GM18870 (cell line): ENCODE measurements at regions not wholly inside any gene's neighbourhood (a gene's known extent, or its start where the extent isn't known, plus 50 kb on each side); places are given as distances from the start of the nearest gene placed in this dataset.

ENCODE experiments used
- ATAC-seq: cut with Tn5 transposase; IDR thresholded peaks from one replicate; pipeline ENCODE4 v1.9.1; 2021; ENCODE audit warnings: moderate library complexity; ENCODE audit not compliant: unreplicated experiment

DNA sequence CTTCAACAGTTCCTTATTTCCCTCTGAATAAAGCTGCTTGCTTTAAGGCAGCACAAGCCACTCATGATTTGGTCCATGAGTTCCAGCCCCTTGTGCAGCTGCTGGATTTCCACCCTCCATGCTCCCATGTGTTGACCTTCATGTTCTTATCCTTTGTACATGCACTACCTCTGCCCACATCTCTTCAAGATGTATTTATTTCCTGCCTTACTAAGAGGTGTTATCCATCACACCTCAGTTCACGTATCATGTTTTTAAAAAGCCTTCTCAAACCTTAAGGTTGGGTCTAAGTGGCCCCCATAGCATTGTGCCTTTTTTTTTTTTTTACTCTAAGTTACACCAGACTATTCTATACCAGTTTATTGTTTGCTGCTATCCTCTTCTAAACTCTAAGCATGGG, 107.7 kb downstream of the SIPA1L2 start:
- no peak for ATAC-seq

DNA sequence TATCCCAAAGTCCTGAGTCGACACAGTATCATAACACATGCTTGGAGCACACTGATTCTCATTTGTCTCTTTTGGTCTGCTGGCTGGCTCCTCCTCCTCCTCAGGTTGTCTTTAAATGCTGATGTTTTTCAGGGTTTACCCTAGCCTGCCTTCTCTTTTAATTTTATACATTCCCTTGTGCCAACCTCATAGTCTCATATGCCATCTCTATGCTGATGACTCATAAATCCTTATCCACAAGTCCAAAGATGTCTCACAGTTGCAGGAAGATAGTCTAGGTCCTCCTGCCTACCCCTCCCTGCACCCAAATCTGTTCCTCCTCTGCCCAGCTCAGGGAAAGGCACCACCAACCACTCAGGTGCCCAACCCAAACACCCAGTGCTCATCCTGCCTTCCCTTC, 108.3 kb downstream of the SIPA1L2 start:
- ATAC-seq, result no peak

DNA sequence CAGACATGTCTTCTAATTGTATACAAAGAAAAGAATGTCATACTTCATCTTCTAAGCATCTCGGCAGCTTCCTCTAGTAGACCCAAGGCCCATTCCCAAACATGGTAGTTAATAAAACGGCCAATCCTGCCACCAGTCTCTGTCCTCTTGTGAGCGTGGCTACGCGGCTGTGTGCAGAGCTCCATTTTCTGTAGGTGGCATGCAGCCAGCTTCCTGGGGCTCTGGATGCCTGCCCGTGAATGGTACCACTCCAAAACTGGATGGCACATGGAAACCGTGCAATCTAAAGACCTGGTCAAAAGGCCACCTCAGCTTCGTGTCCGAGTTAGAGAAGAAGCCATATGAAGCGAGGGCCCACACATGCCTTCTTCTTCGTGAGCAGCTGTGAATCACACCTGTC, 110.7 kb downstream of the SIPA1L2 start:
- no peak for ATAC-seq

- no peak for ATAC-seq
Observed at GRCh38 chr1:232518349-232518748, 111.6 kb downstream of the SIPA1L2 start.

DNA sequence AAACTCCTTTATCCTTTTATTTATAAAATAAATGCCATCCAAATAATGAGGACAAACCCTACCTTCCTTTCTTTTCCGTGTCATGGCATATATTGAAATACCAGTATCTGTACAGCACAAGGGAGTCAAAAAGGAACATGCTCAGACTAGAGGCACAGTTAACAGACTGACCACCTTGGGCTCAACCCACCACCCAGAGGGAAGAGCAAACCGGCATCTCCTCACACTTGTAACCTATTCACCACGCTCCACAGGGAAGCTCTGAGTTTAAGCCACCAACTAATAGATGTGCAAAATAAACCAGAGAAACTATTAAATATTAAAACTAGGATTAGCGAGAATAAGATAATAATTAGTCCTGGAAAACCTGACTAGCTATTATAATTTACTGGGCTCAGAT, 112.7 kb downstream of the SIPA1L2 start:
- ATAC-seq, result no peak

- no peak for ATAC-seq
Observed at GRCh38 chr1:232515706-232516105, 114.2 kb downstream of the SIPA1L2 start.

GRCh38 chr1:232512712-232513111, 117.2 kb downstream of the SIPA1L2 start:
- no peak for ATAC-seq

DNA sequence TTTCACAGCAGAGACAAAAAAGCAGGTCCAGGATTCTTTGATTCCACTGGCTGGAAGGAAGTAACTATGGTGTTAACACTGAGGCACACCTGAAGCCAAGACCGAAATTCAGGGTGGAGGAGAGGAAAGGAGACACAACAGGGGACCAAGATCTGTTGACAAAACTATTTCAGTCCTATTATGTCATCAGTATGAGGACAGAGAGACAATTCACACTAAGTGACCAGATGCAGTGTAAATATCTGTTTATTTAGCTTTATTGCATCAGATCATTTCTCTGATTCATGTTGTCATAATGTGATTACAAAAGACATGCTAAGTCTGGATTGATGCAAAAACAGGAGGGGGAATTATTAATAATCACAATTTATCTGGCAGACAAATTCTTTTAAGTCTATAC, 118.8 kb downstream of the SIPA1L2 start:
- ATAC-seq, result no peak

- no peak for ATAC-seq
Observed at GRCh38 chr1:232510367-232511110, 119.4 kb downstream of the SIPA1L2 start.

DNA sequence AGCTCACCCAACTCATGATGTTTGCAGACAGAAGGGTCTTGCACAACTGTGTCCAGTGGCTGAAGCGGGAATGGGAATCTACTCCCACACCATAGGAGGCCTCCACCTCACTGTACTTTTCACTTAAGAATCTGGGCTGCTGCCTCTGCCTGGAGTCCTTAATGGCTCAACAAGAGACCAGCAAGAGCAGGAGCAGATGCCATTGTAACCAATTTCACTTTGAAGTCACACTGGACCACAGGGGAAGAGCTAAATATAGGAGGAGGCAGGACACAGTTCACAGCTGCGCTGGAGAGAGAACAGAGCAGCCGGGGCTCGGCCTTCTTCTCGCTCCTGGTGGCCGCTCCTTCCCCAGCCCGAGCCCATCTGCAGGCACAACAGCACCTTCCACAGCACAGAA, 120.4 kb downstream of the SIPA1L2 start:
- ATAC-seq, result no peak

DNA sequence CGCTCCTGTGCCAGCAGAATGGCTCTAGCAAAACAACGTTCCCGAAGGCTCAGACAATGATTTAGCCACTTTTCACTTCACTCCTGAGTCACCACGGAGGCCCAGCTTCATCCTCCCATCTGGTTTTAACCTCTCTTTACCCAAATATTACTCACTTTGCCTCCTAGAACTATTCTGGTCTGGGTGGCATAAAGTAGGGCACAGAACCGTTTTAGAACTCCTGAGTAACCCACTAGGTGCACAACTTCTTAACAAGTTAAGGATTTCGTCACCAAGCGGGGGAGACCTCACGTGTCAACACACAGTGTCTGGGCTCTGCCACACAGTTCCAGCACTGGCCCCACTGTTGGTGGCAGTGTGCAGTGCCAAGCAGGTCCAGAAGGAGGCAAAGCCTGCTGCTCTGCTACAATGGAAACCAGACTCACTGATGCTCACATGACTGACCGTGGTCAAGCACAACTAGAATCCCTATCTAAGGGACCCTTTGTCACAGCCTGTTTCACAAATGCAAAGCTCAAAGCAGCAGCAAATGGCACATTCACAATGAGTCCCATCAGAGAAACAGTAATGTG, 121.7 kb downstream of the SIPA1L2 start:
- ATAC-seq, result no peak

GRCh38 chr1:232507571-232507970, 122.4 kb downstream of the SIPA1L2 start:
- no peak for ATAC-seq

DNA sequence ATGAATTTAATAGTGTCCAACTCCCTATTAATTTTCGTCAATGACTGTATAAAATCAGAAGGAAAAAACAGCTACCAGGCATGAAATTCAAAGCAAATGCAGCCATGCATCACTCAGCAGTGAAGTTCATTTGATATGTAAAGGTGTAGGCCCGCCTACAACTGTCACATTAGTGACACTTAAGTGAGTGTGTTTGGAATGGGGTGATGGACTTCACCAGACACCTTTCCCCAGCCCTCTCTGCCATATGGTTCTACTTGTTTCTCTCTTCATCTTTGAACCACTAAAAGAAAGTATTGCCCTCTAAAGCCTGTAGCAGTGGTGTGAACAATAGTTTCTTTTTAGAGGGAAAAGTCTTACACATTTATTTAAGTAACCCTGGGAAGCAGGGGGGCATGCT, 124.0 kb downstream of the SIPA1L2 start:
- ATAC-seq, result no peak

DNA sequence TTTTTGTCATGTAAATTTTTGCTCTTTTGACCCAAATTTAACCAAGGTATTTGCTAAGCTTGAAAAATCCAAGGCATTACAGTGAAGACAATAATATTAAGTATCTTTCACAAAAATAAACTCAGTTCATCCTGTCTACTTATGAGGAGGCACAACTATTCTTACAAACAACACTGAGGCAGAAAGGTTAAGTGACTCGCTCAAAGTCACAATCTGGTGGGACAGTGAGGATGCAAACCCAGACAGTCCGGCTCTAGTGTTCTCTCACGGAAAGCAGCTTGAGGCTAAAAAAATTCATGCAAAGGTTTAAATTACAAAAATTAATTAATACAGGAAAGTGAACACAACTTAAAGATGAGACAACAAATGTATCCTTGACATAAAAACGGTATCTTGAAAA, 125.3 kb downstream of the SIPA1L2 start:
- ATAC-seq, result no peak

- no peak for ATAC-seq
Observed at GRCh38 chr1:232503497-232503896, 126.4 kb downstream of the SIPA1L2 start.

GRCh38 chr1:232501854-232502253, 128.1 kb downstream of the SIPA1L2 start:
- ATAC-seq, result no peak

GRCh38 chr1:232499188-232499587, 130.7 kb downstream of the SIPA1L2 start:
- no peak for ATAC-seq

- no peak for ATAC-seq
Observed at GRCh38 chr1:232493869-232494268, 136.1 kb downstream of the SIPA1L2 start.

DNA sequence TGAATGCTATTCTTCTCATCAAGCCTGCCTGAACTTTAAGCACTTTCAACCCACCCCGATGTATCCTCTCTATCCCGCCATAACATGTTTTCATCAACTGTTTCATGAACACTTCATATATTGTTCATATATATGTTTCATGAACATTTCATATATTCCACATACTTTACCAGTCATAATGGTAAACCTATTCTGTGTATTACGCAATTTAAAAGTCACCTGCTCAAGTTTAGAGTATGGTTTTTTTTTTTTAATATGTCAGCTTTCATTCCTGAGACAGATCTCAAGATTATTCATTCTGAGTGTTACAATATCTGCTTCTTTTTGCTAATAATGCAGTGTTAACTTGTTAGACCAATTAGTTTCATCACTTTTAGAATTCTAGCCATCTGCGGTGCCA, 140.7 kb downstream of the SIPA1L2 start:
- ATAC-seq, result no peak

DNA sequence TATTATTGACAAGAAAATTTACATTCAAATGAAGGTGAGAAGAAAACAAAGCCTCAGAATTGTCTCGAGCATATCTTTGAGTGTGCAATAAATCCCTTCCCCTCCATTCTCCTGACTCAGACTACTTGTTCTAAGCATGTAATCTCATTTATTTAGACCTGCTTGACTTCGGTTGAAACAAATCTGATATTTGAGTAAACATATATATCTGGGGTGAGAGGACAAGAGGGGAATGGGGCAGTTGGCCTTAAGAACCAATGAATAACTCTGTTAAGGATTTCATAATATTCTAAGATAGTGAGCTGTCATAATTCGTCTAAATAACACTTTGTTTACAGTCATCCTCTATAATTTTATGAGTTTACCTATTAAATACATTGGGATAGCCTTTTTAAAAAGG, 142.7 kb downstream of the SIPA1L2 start:
- ATAC-seq, result no peak

GRCh38 chr1:232486454-232487207, 143.3 kb downstream of the SIPA1L2 start:
- ATAC-seq, result no peak

DNA sequence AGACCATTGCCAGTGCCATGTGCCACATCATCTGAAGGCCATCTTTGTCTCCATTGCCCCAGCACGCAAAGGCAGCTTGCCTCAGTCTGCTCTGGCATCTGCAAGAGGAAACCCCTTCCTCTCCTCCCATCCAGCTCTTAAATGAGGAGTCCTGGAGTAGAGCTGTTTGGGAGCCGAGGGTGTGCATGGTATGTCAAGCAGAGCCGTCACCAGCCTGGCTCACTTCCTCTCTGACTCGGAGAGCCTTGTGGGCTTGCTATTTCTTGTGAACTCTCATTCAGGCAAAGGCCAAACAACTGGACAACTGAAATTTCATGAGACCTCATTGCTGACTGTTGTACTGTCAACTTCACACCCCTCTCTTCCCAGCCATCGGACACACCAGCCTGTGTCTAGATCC, 143.9 kb downstream of the SIPA1L2 start:
- no peak for ATAC-seq
